Gastrocnemius medialis (tissue), 4 donors: ENCODE measurements at regions not wholly inside any gene's neighbourhood (a gene's known extent, or its start where the extent isn't known, plus 50 kb on each side); places are given as distances from the start of the nearest gene placed in this dataset.

Experiments
- ATAC-seq, 2 donors: fragments of 150-250 bp; one replicate each; pipeline ENCODE4 v1.9.1; 2016
- DNase-seq, 2 donors: peaks; one replicate each; pipeline ENCODE4 v3.0.0-alpha.2; 2019
- H3K27ac ChIP-seq, 4 donors: fragments of 200-600 bp; sonication (generic); 1 replicate in 1 of 4; 2 replicates in 3 of 4; pipeline ENCODE4 v1.5.1; 2016 to 2018; ENCODE audit warnings: mild to moderate bottlenecking in 2 of 4, moderate library complexity in 1 of 4
- H3K27me3 ChIP-seq, 3 donors: fragments of 200-600 bp; sonication (generic) in 2 of 3; 1 replicate in 1 of 3; 2 replicates in 2 of 3; pipeline versions ENCODE4 v1.5.1 to v1.6.0; 2016 to 2019; ENCODE audit warnings: mild to moderate bottlenecking in 1 of 3, moderate library complexity in 1 of 3
- H3K36me3 ChIP-seq, 2 donors: fragments of 200-600 bp; sonication (generic) in 1 of 2; one replicate each; pipeline ENCODE4 v1.5.1; 2017 to 2018
- H3K4me1 ChIP-seq, 2 donors: fragments of 200-600 bp; sonication (generic) in 1 of 2; one replicate each; pipeline ENCODE4 v1.5.1; 2016 to 2017; ENCODE audit warnings: mild to moderate bottlenecking in 2 of 2
- H3K4me3 ChIP-seq, 4 donors: fragments of 200-600 bp; sonication (generic) in 3 of 4; 1 replicate in 1 of 4; 2 replicates in 3 of 4; pipeline ENCODE4 v1.5.1; 2016 to 2019; ENCODE audit warnings: mild to moderate bottlenecking in 2 of 4
- H3K9me3 ChIP-seq, 3 donors: fragments of 200-600 bp; sonication (generic) in 2 of 3; 1 replicate in 1 of 3; 2 replicates in 2 of 3; pipeline ENCODE4 v1.5.1; 2016 to 2019
- POLR2A ChIP-seq, 2 donors: fragments of 450-650 bp; IDR thresholded peaks; one replicate each; pipeline ENCODE4 v1.6.1; 2017; ENCODE audit warnings: antibody characterized with exemption in 2 of 2, mild to moderate bottlenecking in 2 of 2, moderate library complexity in 2 of 2
- in situ Hi-C, 4 donors: fragments of 200-750 bp; cut with MboI; loops; one replicate each; pipeline versions ENCODE4 v1.15.0 to v1.8.0; 2017; ENCODE audit warnings: low sequenced_read_pairs in 4 of 4
- intact Hi-C: fragments of 100-400 bp; cut with DNase I; formaldehyde crosslinking; loops from one replicate; pipeline ENCODE4 v1.15.1; 2023; ENCODE audit warnings: low total_unique reads
- TF ChIP-seq, protein P1 (sequence below), 5 experiments: fragments of 450-650 bp in 3 of 5; fragments of 200-600 bp in 2 of 5; sonication (generic) in 2 of 5; IDR thresholded peaks in 4 of 5; conservative IDR thresholded peaks in 1 of 5; 1 replicate in 4 of 5; 2 replicates in 1 of 5; pipeline ENCODE4 v1.5.1; 2016 to 2019; ENCODE audit warnings: antibody characterized with exemption in 5 of 5, mild to moderate bottlenecking in 3 of 5, moderate library complexity in 3 of 5

DNA sequence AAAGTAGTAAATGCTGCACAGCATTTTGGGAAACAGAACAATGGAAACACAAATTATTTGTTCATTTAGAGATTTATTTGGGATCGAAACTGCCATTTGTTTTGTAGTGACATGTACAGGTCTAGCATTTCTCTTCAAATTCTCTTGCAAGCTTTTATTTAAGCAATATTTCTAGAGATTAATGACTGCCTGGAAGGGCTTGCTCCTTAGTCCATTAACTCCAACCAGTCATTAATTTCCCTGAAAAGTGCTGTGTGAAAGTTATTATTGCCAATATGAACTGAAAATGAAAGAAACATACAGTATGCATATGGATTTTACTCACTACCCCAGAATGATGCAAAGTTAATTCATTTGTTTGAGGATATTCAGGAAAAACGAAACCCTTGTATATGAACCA is 1349.6 kb upstream of the FLRT2 start:
- in situ Hi-C loops = no loop called here
- intact Hi-C loops = no loop called here
- Histone ChIP-seq H3K4me1 (no peaks in the 10 kb centered on the region), H3K4me3 (no peak overlapping the region), H3K36me3 (no peaks in the 10 kb centered on the region), H3K27me3 (no peaks in the 10 kb centered on the region), H3K9me3 (no peaks in the 10 kb centered on the region), H3K27ac (no peak overlapping the region)
- DNase-seq = no peak
- TF ChIP-seq POLR2A (IDR thresholded peaks at IDR 0.05) = no peak
- TF ChIP-seq, protein P1, sequence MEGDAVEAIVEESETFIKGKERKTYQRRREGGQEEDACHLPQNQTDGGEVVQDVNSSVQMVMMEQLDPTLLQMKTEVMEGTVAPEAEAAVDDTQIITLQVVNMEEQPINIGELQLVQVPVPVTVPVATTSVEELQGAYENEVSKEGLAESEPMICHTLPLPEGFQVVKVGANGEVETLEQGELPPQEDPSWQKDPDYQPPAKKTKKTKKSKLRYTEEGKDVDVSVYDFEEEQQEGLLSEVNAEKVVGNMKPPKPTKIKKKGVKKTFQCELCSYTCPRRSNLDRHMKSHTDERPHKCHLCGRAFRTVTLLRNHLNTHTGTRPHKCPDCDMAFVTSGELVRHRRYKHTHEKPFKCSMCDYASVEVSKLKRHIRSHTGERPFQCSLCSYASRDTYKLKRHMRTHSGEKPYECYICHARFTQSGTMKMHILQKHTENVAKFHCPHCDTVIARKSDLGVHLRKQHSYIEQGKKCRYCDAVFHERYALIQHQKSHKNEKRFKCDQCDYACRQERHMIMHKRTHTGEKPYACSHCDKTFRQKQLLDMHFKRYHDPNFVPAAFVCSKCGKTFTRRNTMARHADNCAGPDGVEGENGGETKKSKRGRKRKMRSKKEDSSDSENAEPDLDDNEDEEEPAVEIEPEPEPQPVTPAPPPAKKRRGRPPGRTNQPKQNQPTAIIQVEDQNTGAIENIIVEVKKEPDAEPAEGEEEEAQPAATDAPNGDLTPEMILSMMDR (IDR thresholded peaks at IDR 0.05 in 4 of 5, conservative IDR thresholded peaks at IDR 0.05 in 1 of 5) = no peak
- no peak for ATAC-seq

DNA sequence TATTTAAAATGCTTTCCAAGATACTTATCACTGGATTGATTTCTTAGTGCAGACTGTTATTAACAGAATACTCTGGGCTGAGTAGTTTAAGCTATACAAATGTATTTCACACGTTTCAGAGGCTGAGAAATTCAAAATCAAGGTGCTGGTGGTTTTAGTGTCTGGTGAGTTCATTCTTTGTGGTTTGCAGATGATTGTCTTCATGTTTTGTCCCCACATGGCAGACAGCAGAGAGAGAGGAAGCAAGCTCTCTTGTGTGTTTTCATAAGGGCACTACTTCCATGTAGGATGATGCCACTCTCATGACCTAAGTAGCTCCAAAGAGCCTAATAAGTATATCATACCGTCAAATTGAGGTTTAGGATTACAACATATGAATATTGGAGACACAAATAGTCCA is 1348.9 kb upstream of the FLRT2 start:
- no peaks in the 10 kb centered on the region for H3K4me1 ChIP-seq
- H3K36me3 ChIP-seq = no peaks in the 10 kb centered on the region
- H3K27ac ChIP-seq = no peak overlapping the region
- intact Hi-C loops = no loop called here
- ATAC-seq = no peak
- DNase-seq = no peak
- TF ChIP-seq, protein P1 (IDR thresholded peaks at IDR 0.05 in 4 of 5, conservative IDR thresholded peaks at IDR 0.05 in 1 of 5) = no peak
- TF ChIP-seq POLR2A (IDR thresholded peaks at IDR 0.05) = no peak
- in situ Hi-C loops = no loop called here
- H3K27me3 ChIP-seq = no peaks in the 10 kb centered on the region
- no peaks in the 10 kb centered on the region for H3K9me3 ChIP-seq
- H3K4me3 ChIP-seq = no peak overlapping the region

DNA sequence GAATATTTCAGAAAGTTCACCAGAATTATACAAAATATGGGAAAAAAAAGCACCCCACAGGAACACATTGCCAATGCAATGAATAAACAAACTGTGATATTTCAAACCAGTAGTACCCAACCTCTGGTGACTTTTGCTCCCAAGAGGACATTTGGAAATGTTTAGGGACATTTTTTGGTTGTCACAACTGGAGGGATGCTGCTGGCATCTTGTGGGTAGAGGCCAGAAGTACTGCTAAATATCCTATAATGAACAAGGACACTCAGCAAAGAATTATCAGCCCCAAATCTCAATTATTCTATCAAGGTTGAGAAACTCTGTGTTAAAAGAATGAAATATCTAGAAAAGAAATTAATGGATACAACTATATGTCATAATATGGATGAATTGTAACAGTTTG is 1334.4 kb upstream of the FLRT2 start:
- Histone ChIP-seq H3K27me3 (no peaks in the 10 kb centered on the region), H3K4me3 (no peak overlapping the region), H3K36me3 (no peaks in the 10 kb centered on the region), H3K27ac (no peak overlapping the region), H3K4me1 (no peaks in the 10 kb centered on the region), H3K9me3 (no peaks in the 10 kb centered on the region)
- TF ChIP-seq POLR2A (IDR thresholded peaks at IDR 0.05) = no peak
- TF ChIP-seq, protein P1 (IDR thresholded peaks at IDR 0.05 in 4 of 5, conservative IDR thresholded peaks at IDR 0.05 in 1 of 5) = no peak
- DNase-seq (no peak), ATAC-seq (no peak)
- intact Hi-C loops = no loop called here
- in situ Hi-C loops = no loop called here

DNA sequence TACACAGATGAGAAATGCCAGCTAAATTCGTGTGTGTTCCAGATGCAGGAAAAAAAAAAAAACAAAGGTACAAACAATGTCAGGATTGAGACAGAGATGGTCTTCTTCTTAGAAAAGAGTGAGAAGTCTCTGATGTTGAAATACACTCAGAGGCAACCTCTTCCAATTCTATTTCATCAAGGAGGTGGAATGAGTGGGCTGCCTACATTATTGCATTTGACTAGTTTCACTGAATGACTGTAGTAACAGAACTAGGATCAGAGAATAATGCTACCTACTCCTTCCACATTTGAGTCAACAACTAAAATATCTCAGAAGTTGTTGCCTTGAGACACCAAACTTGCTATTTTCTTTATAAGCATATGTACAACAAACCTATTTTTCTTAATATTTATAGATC is 1332.2 kb upstream of the FLRT2 start:
- Histone ChIP-seq H3K27ac (no peak overlapping the region), H3K4me3 (no peak overlapping the region), H3K36me3 (no peaks in the 10 kb centered on the region), H3K9me3 (no peaks in the 10 kb centered on the region), H3K27me3 (no peaks in the 10 kb centered on the region), H3K4me1 (no peaks in the 10 kb centered on the region)
- intact Hi-C loops = no loop called here
- DNase-seq (no peak), ATAC-seq (no peak)
- TF ChIP-seq, protein P1 (IDR thresholded peaks at IDR 0.05 in 4 of 5, conservative IDR thresholded peaks at IDR 0.05 in 1 of 5) = no peak
- no peak for TF ChIP-seq POLR2A (IDR thresholded peaks at IDR 0.05)
- in situ Hi-C loops = no loop called here

DNA sequence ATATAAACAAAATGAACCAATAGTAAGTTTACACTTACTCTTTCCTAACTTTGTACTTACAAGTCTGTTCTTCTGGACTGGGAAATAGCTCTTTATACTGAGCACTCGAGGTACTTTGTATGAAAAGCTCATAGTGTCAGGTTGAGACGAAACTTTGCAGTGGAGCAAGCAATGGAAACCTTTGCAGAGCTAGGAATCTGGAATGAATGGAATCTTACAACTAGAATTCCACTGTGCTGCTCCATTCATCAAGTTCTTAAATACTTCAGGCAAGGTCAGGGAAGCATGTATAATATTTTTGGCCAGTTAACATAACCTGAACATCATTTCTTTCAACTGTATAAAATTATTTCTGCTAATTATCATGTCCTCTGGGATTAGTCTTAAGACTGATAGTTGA is 1327.5 kb upstream of the FLRT2 start:
- DNase-seq (no peak), ATAC-seq (no peak)
- in situ Hi-C loops = no loop called here
- intact Hi-C loops = no loop called here
- no peaks in the 10 kb centered on the region for H3K4me1 ChIP-seq
- TF ChIP-seq POLR2A (IDR thresholded peaks at IDR 0.05) = no peak
- TF ChIP-seq, protein P1 (IDR thresholded peaks at IDR 0.05 in 4 of 5, conservative IDR thresholded peaks at IDR 0.05 in 1 of 5) = no peak
- H3K27ac ChIP-seq = no peak overlapping the region
- no peaks in the 10 kb centered on the region for H3K9me3 ChIP-seq
- H3K4me3 ChIP-seq = no peak overlapping the region
- no peaks in the 10 kb centered on the region for H3K36me3 ChIP-seq
- no peaks in the 10 kb centered on the region for H3K27me3 ChIP-seq
